Activated naive CD4-positive, alpha-beta T cell treated with anti-CD3 and anti-CD28 coated beads, Interleukin-2, amount 50 U/mL, for 72 hours (primary cell): ENCODE measurements at regions not wholly inside any gene's neighbourhood (a gene's known extent, or its start where the extent isn't known, plus 50 kb on each side); places are given as distances from the start of the nearest gene placed in this dataset.
"Not testable (repeated sequence)": the region's sequence is repeated elsewhere in the genome, so short reads cannot be mapped to it uniquely, and the experiment has no call there.

Experiments used
- ATAC-seq, 2 donors: fragments of 150-1000 bp; cut with Tn5 transposase; 2 replicates each; pipeline ENCODE4 v1.10.0; 2021; ENCODE audit warnings: mild to moderate bottlenecking in 2 of 2, moderate library complexity in 2 of 2
- DNase-seq, 2 donors: peaks; one replicate each; pipeline ENCODE4 v3.0.0; 2021 to 2022; ENCODE audit warnings: low spot score in 2 of 2
- H3K27ac Mint-ChIP-seq, 2 donors: one replicate each; pipeline ENCODE4 v1.8.0; 2022; ENCODE audit warnings: mild to moderate bottlenecking in 2 of 2, mixed read lengths in 2 of 2
- H3K36me3 Mint-ChIP-seq, 2 donors: one replicate each; pipeline ENCODE4 v1.8.0; 2022; ENCODE audit warnings: mixed read lengths in 2 of 2
- H3K9me3 Mint-ChIP-seq, 2 donors: one replicate each; pipeline ENCODE4 v1.8.0; 2022; ENCODE audit warnings: mixed read lengths in 2 of 2

GRCh38 chr16:5151409-5151808 lies 53.8 kb upstream of the EEF2KMT start:
- not testable (repeated sequence) for H3K27ac Mint-ChIP-seq, ATAC-seq, DNase-seq, H3K9me3 Mint-ChIP-seq, H3K36me3 Mint-ChIP-seq
